ENCODE measurements at regions not wholly inside any gene's neighbourhood (a gene's known extent, or its start where the extent isn't known, plus 50 kb on each side); places are given as distances from the start of the nearest gene placed in this dataset.
A peak's percentile ranks its signal among the peaks of the same experiment; 100 is the strongest.

GRCh38 chr6:105624021-105624420 is 221.1 kb upstream of the PREP start (continued):
- TF ChIP-seq RFX5 (IDR thresholded peaks at IDR 0.05; ENCODE audit: low read length) (no peak), FOXJ3 (CRISPR knock-in tag; IDR thresholded peaks at IDR 0.05) (no peak), FOXM1 (IDR thresholded peaks at IDR 0.05; ENCODE audit: low read depth) (no peak)

- TF ChIP-seq CTCF (IDR thresholded peaks at IDR 0.05): no peak
- no peak for TF ChIP-seq RAD21 (IDR thresholded peaks at IDR 0.05; ENCODE audit: low read length)
- no peak for TF ChIP-seq NRF1 (IDR thresholded peaks at IDR 0.05; ENCODE audit: low read depth, low read length)
- no peak for TF ChIP-seq FOXM1 (IDR thresholded peaks at IDR 0.05; ENCODE audit: low read depth)
- TF ChIP-seq FOXJ3 (CRISPR knock-in tag; IDR thresholded peaks at IDR 0.05): no peak
- no peak for TF ChIP-seq NFIC (IDR thresholded peaks at IDR 0.05; ENCODE audit: borderline replicate concordance)
- TF ChIP-seq USF1 (IDR thresholded peaks at IDR 0.05; ENCODE audit: borderline replicate concordance, low read depth): no peak
- TF ChIP-seq TAF1 (IDR thresholded peaks at IDR 0.05; ENCODE audit: borderline replicate concordance, low read depth, low read length): no peak
- TF ChIP-seq EZH2phosphoT487 (IDR thresholded peaks at IDR 0.05; ENCODE audit: borderline replicate concordance, low read depth): no peak
- TF ChIP-seq YY1 (IDR thresholded peaks at IDR 0.05; ENCODE audit: low read depth): no peak
- TF ChIP-seq JUND (IDR thresholded peaks at IDR 0.05): no peak
- no peak for TF ChIP-seq MAX (IDR thresholded peaks at IDR 0.05; ENCODE audit: low read depth)
- no peak for TF ChIP-seq CHD2 (IDR thresholded peaks at IDR 0.05; ENCODE audit: low read length, partially characterized antibody)
- no peak for TF ChIP-seq RFX5 (IDR thresholded peaks at IDR 0.05; ENCODE audit: low read length)
- no peak for TF ChIP-seq SIN3A (IDR thresholded peaks at IDR 0.05; ENCODE audit: borderline replicate concordance, low read depth, low read length)
- TF ChIP-seq PBX3 (IDR thresholded peaks at IDR 0.05): no peak
- no peak for TF ChIP-seq TEAD4 (IDR thresholded peaks at IDR 0.05; ENCODE audit: borderline replicate concordance, insufficient read depth)
- TF ChIP-seq POLR2AphosphoS5 (IDR thresholded peaks at IDR 0.05; ENCODE audit: low read depth, low read length): no peak
- peak overlapping the region; percentile 60; the same call in 1 of the 2 replicates for H3K9ac ChIP-seq
- no peaks in the 10 kb centered on the region for H3K79me2 ChIP-seq (ENCODE audit: insufficient read depth)
- POLR2A ChIA-PET: no interaction called here
- CTCF ChIA-PET: no interaction called here
- H3K9me2 ChIP-seq: no peaks in the 10 kb centered on the region
- no peaks in the 10 kb centered on the region for H4K20me1 ChIP-seq (ENCODE audit: insufficient read depth)
- peak overlapping the region in 1 of 2 experiments; percentile 36; a peak in 1 of 4 replicates for H3K27ac ChIP-seq (ENCODE audit: low read depth in 2 of 2, low read length in 1 of 2)
- peaks cover 0 to 5% of the 10 kb centered on the region in 2 experiments; a peak in 2 of 4 replicates for H3K4me1 ChIP-seq (ENCODE audit: control insufficient read depth in 1 of 2, insufficient read depth in 2 of 2, low read depth in 1 of 2, low read length in 1 of 2)
- H3K4me3 ChIP-seq (ENCODE audit: low read depth in 2 of 2, low read length in 1 of 2): peak overlapping the region; percentile 19 to 45; a peak in 3 of 4 replicates
- WGBS (ENCODE audit: low lambda C conversion rate): 32% methylated on average over 3 of the region's 3 CpGs
- H3F3A ChIP-seq (replicated peaks; ENCODE audit: insufficient read depth): peaks cover 4% of the 10 kb centered on the region
- no peaks in the 10 kb centered on the region for H3K36me3 ChIP-seq (replicated peaks in 1 of 2; ENCODE audit: control insufficient read depth in 1 of 2, insufficient read depth in 2 of 2, low read length in 1 of 2)
- peak overlapping the region; percentile 74 for H3K4me2 ChIP-seq
- no peak for DNase-seq
- H3K9me3 ChIP-seq: no peaks in the 10 kb centered on the region
- peak overlapping the region; percentile 97 for H2AFZ ChIP-seq (ENCODE audit: low read depth)
- no peaks in the 10 kb centered on the region for H3K27me3 ChIP-seq (ENCODE audit: insufficient read depth)
These were observed 219.3 kb upstream of the PREP start for GRCh38 chr6:105622226-105622625.
